Mesenchymal stem cell (in vitro differentiated cells and primary cell): ENCODE measurements at regions not wholly inside any gene's neighbourhood (a gene's known extent, or its start where the extent isn't known, plus 50 kb on each side); places are given as distances from the start of the nearest gene placed in this dataset.

Experiments
- DNase-seq: peaks from one replicate; pipeline ENCODE4 v3.0.0-alpha.2; 2013
- H2AFZ ChIP-seq: one replicate; pipeline ENCODE4 v1.6.1; 2013; ENCODE audit warnings: low read depth, mild to moderate bottlenecking, control low read depth, inconsistent platforms, low read length, moderate library complexity
- H2AK5ac ChIP-seq: 2 replicates; pipeline ENCODE4 v1.6.1; 2013; ENCODE audit warnings: low read length, moderate library complexity, mild to moderate bottlenecking, inconsistent platforms; ENCODE audit not compliant: severe bottlenecking
- H2BK120ac ChIP-seq: one replicate; pipeline ENCODE4 v1.6.1; 2013; ENCODE audit warnings: low read depth, mild to moderate bottlenecking, inconsistent platforms, low read length, moderate library complexity
- H2BK12ac ChIP-seq, 2 experiments: one replicate each; pipeline ENCODE4 v1.6.1; 2013; ENCODE audit warnings: inconsistent platforms in 2 of 2, low read length in 2 of 2, mild to moderate bottlenecking in 2 of 2, moderate library complexity in 2 of 2, control low read depth in 1 of 2
- H2BK15ac ChIP-seq: one replicate; pipeline ENCODE4 v1.6.1; 2013; ENCODE audit warnings: mild to moderate bottlenecking, low read depth, inconsistent platforms; ENCODE audit not compliant: poor library complexity, severe bottlenecking
- H2BK5ac ChIP-seq: 2 replicates; pipeline ENCODE4 v1.6.1; 2013; ENCODE audit warnings: low read depth, mild to moderate bottlenecking, low read length, control low read depth, inconsistent platforms; ENCODE audit not compliant: poor library complexity, severe bottlenecking
- H3K14ac ChIP-seq, 2 experiments: one replicate each; pipeline ENCODE4 v1.6.1; 2013; ENCODE audit warnings: inconsistent platforms in 2 of 2, low read length in 2 of 2, control low read depth in 1 of 2, mild to moderate bottlenecking in 1 of 2, moderate library complexity in 1 of 2
- H3K18ac ChIP-seq, 2 experiments: one replicate each; pipeline ENCODE4 v1.6.1; 2013; ENCODE audit warnings: inconsistent platforms in 2 of 2, low read length in 2 of 2, control low read depth in 1 of 2, low read depth in 1 of 2, mild to moderate bottlenecking in 1 of 2
- H3K23ac ChIP-seq, 2 experiments: one replicate each; pipeline ENCODE4 v1.6.1; 2013; ENCODE audit warnings: inconsistent platforms in 2 of 2, low read length in 2 of 2, mild to moderate bottlenecking in 2 of 2, moderate library complexity in 2 of 2, control low read depth in 1 of 2
- H3K27ac ChIP-seq: 2 replicates; pipeline ENCODE4 v1.5.1; 2013; ENCODE audit warnings: mild to moderate bottlenecking, moderate library complexity, low read length, control low read depth, inconsistent platforms; ENCODE audit not compliant: poor library complexity, severe bottlenecking
- H3K27me3 ChIP-seq, 2 experiments: 2 replicates each; pipeline versions ENCODE4 v1.6.1 to v1.7.0; 2013; ENCODE audit warnings: low read length in 2 of 2, mild to moderate bottlenecking in 2 of 2, moderate library complexity in 2 of 2, control low read depth in 1 of 2, inconsistent platforms in 1 of 2; ENCODE audit not compliant: control insufficient read depth in 1 of 2, insufficient read depth in 1 of 2
- H3K36me3 ChIP-seq, 2 experiments: 2 replicates each; pipeline versions ENCODE4 v1.6.1 to v1.7.0; 2013; ENCODE audit warnings: low read length in 2 of 2, control low read depth in 1 of 2, inconsistent platforms in 1 of 2, low read depth in 1 of 2, mild to moderate bottlenecking in 1 of 2; ENCODE audit not compliant: insufficient read depth in 2 of 2, control insufficient read depth in 1 of 2
- H3K4ac ChIP-seq, 2 experiments: one replicate each; pipeline ENCODE4 v1.6.1; 2013; ENCODE audit warnings: inconsistent platforms in 2 of 2, low read length in 2 of 2, mild to moderate bottlenecking in 2 of 2, moderate library complexity in 2 of 2, control low read depth in 1 of 2, low read depth in 1 of 2
- H3K4me1 ChIP-seq: 2 replicates; pipeline ENCODE4 v1.6.1; 2013; ENCODE audit warnings: low read depth, low read length, control low read depth; ENCODE audit not compliant: control insufficient read depth, insufficient read depth
- H3K4me2 ChIP-seq: 2 replicates; pipeline ENCODE4 v1.6.1; 2013; ENCODE audit warnings: low read length, mild to moderate bottlenecking, inconsistent platforms; ENCODE audit not compliant: poor library complexity, severe bottlenecking
- H3K4me3 ChIP-seq, 2 experiments: 2 replicates each; pipeline versions ENCODE4 v1.5.1 to v1.7.0; 2013; ENCODE audit warnings: low read length in 2 of 2, mild to moderate bottlenecking in 2 of 2, control low read depth in 1 of 2, low read depth in 1 of 2; ENCODE audit not compliant: insufficient read depth in 1 of 2
- H3K79me1 ChIP-seq: replicated peaks from 2 replicates; pipeline ENCODE4 v1.6.1; 2013; ENCODE audit warnings: mild to moderate bottlenecking, control low read depth, low read length, inconsistent platforms; ENCODE audit not compliant: poor library complexity, severe bottlenecking
- H3K9ac ChIP-seq: 2 replicates; pipeline ENCODE4 v1.7.0; 2013; ENCODE audit warnings: mild to moderate bottlenecking, low read length, moderate library complexity
- H3K9me3 ChIP-seq: 2 replicates; pipeline ENCODE4 v1.7.0; 2013; ENCODE audit warnings: mild to moderate bottlenecking, low read length; ENCODE audit not compliant: control insufficient read depth
- H4K8ac ChIP-seq: one replicate; pipeline ENCODE4 v1.6.1; 2013; ENCODE audit warnings: inconsistent platforms, mild to moderate bottlenecking, low read length, moderate library complexity
- H4K91ac ChIP-seq: one replicate; pipeline ENCODE4 v1.6.1; 2013; ENCODE audit warnings: mild to moderate bottlenecking, low read length, inconsistent platforms
- WGBS: methylation state at CpG from one replicate; pipeline ENCODE4 v1.1.7; 2013; ENCODE audit warnings: mixed read lengths; 5-methylcytosine and 5-hydroxymethylcytosine counted together

GRCh38 chr7:90078921-90079320 is 75.3 kb upstream of the STEAP1 start:
- Histone ChIP-seq H3K79me1 (no peaks in the 10 kb centered on the region), H2AK5ac (no peak overlapping the region), H2BK15ac (no peak overlapping the region), H4K8ac (no peak overlapping the region), H3K4ac (no peak overlapping the region), H2AFZ (no peak overlapping the region), H3K27ac (no peak overlapping the region), H3K23ac (no peak overlapping the region), H3K4me1 (no peaks in the 10 kb centered on the region), H4K91ac (no peak overlapping the region), H2BK5ac (no peak overlapping the region), H3K4me3 (no peak overlapping the region), H2BK120ac (no peak overlapping the region), H3K27me3 (no peaks in the 10 kb centered on the region), H3K9me3 (no peaks in the 10 kb centered on the region), H3K9ac (no peak overlapping the region), H3K18ac (no peak overlapping the region), H3K4me2 (no peak overlapping the region), H3K14ac (no peak overlapping the region), H3K36me3 (no peaks in the 10 kb centered on the region), H2BK12ac (no peak overlapping the region)
- DNase-seq: no peak
- 71% methylated on average over 3 of the region's 3 CpGs for WGBS

DNA sequence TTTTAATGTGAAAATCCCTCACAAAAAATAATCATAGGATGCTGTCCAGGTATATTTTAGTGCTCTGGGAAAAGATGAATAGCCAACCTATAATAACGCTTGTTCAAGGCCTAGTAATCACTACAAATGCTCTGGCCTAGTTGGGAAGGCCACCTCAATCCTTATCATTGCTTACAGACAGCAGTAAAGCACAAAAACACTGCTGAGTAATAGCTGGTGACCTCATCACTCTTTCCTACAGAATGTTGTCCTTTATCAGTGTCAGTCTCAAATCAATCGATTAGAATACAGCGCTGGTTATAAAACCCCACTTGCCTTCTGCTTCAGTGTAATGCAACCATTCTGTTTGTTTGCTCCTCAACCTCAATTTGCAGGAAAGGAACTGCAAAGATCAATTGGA is 72.6 kb upstream of the STEAP1 start:
- no peak overlapping the region for H3K4me3 ChIP-seq
- H3K79me1 ChIP-seq: no peaks in the 10 kb centered on the region
- H4K8ac ChIP-seq: no peak overlapping the region
- H3K18ac ChIP-seq: no peak overlapping the region
- no peaks in the 10 kb centered on the region for H3K36me3 ChIP-seq
- H2BK5ac ChIP-seq: no peak overlapping the region
- H4K91ac ChIP-seq: no peak overlapping the region
- H3K9me3 ChIP-seq: no peaks in the 10 kb centered on the region
- H3K4me1 ChIP-seq: no peaks in the 10 kb centered on the region
- H3K14ac ChIP-seq: no peak overlapping the region
- no peak overlapping the region for H2BK120ac ChIP-seq
- H2BK12ac ChIP-seq: no peak overlapping the region
- no peak overlapping the region for H2BK15ac ChIP-seq
- H3K27ac ChIP-seq: no peak overlapping the region
- H3K4me2 ChIP-seq: no peak overlapping the region
- no peak for DNase-seq
- no peaks in the 10 kb centered on the region for H3K27me3 ChIP-seq
- no peak overlapping the region for H3K23ac ChIP-seq
- no peak overlapping the region for H3K9ac ChIP-seq
- H2AK5ac ChIP-seq: no peak overlapping the region
- H2AFZ ChIP-seq: no peak overlapping the region
- WGBS: 70% methylated on average over 3 of the region's 3 CpGs
- H3K4ac ChIP-seq: no peak overlapping the region

- Histone ChIP-seq H2BK15ac (no peak overlapping the region), H3K23ac (no peak overlapping the region), H3K36me3 (no peaks in the 10 kb centered on the region), H2BK120ac (no peak overlapping the region), H3K9me3 (peaks cover 4% of the 10 kb centered on the region), H2AK5ac (no peak overlapping the region), H3K4ac (no peak overlapping the region), H3K14ac (no peak overlapping the region), H2BK12ac (no peak overlapping the region), H3K4me3 (no peak overlapping the region), H3K4me1 (no peaks in the 10 kb centered on the region), H3K27ac (no peak overlapping the region), H2BK5ac (no peak overlapping the region), H3K79me1 (no peaks in the 10 kb centered on the region), H3K9ac (no peak overlapping the region), H4K91ac (no peak overlapping the region), H4K8ac (no peak overlapping the region), H3K4me2 (no peak overlapping the region), H3K27me3 (no peaks in the 10 kb centered on the region), H3K18ac (no peak overlapping the region), H2AFZ (no peak overlapping the region)
- no peak for DNase-seq
Observed at GRCh38 chr7:90092506-90092905, 61.8 kb upstream of the STEAP1 start.

DNA sequence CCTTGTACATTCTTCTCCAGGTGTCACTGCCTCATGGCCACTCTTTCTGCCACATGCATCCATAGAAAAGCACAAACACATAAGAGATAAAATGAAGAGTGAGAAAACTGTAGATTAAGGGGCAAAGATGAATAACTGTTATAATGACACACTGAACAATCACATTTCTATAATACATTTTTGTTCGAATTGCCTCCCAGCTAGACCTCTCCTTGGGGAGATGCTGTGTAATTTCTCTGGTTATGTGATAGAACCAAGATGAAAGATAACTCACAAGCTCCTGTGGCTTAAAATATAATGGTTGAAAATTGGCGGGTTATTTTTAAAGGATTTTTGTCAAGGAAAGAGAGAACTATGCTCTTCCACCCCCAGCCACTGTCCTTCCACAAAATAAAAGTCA is 60.2 kb upstream of the STEAP1 start:
- no peak overlapping the region for H3K4me2 ChIP-seq
- H3K18ac ChIP-seq: no peak overlapping the region
- no peak overlapping the region for H2BK120ac ChIP-seq
- H2BK5ac ChIP-seq: no peak overlapping the region
- no CpG with 5 or more reads among the region's 2 CpGs for WGBS
- H3K27ac ChIP-seq: no peak overlapping the region
- H3K23ac ChIP-seq: no peak overlapping the region
- DNase-seq: no peak
- peaks cover 4% of the 10 kb centered on the region for H3K9me3 ChIP-seq
- no peak overlapping the region for H2AK5ac ChIP-seq
- no peak overlapping the region for H3K14ac ChIP-seq
- no peak overlapping the region for H4K91ac ChIP-seq
- no peak overlapping the region for H3K4ac ChIP-seq
- H3K36me3 ChIP-seq: no peaks in the 10 kb centered on the region
- H3K4me3 ChIP-seq: no peak overlapping the region
- H3K79me1 ChIP-seq: no peaks in the 10 kb centered on the region
- no peaks in the 10 kb centered on the region for H3K4me1 ChIP-seq
- no peaks in the 10 kb centered on the region for H3K27me3 ChIP-seq
- no peak overlapping the region for H2AFZ ChIP-seq
- no peak overlapping the region for H3K9ac ChIP-seq
- no peak overlapping the region for H2BK12ac ChIP-seq
- H4K8ac ChIP-seq: no peak overlapping the region
- no peak overlapping the region for H2BK15ac ChIP-seq
